GM21360 (cell line): ENCODE measurements at regions not wholly inside any gene's neighbourhood (a gene's known extent, or its start where the extent isn't known, plus 50 kb on each side); places are given as distances from the start of the nearest gene placed in this dataset.

ENCODE experiments used
- ATAC-seq: cut with Tn5 transposase; IDR thresholded peaks from one replicate; pipeline ENCODE4 v1.9.1; 2021; ENCODE audit warnings: mild to moderate bottlenecking, moderate library complexity; ENCODE audit not compliant: unreplicated experiment

GRCh38 chr4:184879271-184879670 lies 53.5 kb upstream of the ACSL1 start:
- no peak for ATAC-seq

DNA sequence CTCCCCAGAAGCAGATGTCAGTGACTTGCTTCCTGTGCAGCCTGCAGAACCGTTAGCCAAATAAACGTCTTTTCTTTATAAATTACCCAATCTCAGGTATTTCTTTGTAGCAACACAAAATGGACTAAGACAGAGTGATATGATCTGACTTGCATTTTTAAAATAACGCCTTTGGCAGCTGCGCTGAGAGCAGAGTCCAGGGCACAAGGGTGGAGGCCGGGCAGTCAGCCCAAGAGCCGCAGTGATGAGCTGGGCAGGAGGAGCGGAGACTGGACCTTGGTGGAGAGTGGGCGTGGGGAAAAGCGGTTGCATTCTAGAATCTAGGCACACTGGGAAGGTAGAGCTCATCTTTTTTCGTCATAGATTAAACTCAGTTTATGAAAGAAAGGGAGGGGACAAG lies 56.5 kb upstream of the ACSL1 start:
- no peak for ATAC-seq

GRCh38 chr4:184883024-184883423 lies 57.3 kb upstream of the ACSL1 start:
- no peak for ATAC-seq

DNA sequence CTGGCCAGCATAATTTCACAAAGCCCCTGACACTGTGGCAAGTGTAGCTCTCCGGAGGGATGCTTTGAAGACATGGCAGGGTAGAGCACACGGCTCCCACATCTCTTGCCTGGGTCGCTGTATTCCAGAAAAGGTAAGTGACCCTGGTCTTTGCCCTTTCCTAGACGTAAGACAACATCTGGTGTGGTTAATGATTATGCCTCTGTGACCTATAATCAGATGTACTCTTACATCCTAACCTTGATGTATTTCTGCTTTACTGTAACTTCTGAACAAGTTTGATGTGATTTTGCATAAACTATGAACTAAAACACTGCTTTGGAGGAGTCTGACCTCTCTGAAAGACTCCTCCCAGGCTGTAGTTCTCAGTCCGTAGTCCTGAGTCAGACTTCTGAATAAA lies 59.1 kb upstream of the ACSL1 start:
- no peak for ATAC-seq

DNA sequence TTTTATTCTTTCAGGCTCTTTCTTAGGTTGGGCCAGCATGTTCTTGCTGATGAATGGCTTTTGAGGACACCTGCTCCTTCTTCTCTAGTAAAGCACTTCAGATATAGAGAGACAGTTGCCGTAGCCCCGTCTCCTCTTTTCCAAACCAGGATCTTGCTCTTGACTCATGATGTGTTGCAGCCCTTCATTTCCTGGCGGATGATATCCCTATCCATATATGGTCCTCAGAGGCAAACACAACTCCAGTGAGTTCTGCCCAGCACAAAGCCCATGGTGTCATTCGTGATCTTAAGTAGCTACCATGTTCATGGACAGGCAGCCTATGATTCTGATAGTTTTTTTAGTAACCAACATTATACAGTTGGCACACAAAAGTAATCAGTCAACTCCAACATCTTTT lies 59.8 kb upstream of the ACSL1 start:
- ATAC-seq = no peak

DNA sequence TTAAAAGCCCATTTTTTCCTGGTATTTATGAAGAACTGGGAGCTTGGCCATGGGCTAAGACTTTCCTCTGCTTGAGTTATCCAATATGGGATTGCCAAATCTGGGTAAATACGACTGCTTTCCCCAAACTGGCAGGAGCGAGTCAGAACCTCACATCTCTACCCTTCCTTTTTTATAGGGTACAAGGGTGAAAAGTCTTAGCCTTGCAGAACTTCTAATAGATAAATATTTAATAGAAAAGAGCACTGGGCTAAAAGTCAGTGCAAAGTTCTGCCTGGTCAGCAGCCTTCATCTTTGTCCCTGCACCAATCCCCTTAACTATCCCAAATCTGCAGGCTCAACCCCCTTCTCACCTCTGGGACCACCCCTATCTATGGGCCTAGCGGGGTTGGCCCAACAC lies 61.6 kb upstream of the ACSL1 start:
- ATAC-seq = no peak

DNA sequence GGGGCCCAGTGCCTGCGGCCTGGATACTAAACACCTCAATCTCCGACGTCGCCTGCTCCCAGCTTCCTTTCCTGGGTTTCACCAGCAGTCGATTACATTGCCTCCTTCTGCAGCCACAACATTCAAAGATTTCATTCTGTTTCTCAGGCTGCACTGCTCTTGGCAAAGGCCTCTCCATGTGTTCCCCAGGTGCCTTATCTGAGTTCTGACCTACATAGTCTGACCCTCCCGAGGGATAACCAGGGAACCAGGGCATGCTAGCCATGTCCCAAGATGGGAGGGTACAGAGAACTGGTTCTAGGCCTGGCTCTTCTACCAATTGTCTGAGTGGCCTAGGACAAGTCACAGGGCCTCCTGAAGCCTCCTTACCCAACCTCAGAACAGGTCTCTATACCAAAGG lies 62.2 kb upstream of the ACSL1 start:
- no peak for ATAC-seq

GRCh38 chr4:184889666-184890335 lies 64.0 kb upstream of the ACSL1 start:
- ATAC-seq = no peak

- ATAC-seq = no peak
Observed at GRCh38 chr4:184890499-184890898, 64.7 kb upstream of the ACSL1 start.

DNA sequence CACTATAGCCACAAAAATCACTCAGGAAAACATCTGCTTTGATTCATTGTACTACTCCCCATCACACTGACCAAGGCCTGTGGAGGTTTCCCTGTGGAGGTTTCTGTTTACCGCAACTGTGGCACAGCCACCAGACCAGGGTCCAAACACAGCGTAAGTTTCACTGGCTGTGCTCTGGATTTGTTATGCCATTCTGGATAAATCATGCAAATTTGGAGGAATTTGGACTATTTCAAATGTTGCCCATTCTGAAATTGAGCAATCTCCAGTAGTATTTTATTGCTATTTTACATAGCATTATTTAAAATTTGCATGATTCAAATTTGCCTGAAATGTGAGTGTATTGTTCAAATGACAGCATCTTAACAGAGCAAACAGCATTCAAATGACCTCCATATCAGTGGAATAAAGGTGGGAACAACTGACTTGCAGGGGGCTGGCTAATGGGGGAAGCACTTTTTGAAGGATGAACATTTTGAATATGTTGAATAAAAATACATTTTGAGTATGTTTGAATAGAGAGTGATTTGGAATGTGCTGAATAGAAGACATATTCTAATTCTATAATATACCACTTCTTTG lies 66.1 kb upstream of the ACSL1 start:
- ATAC-seq = no peak

GRCh38 chr4:184892999-184893398 lies 67.2 kb upstream of the ACSL1 start:
- no peak for ATAC-seq

GRCh38 chr4:184893801-184894571 lies 68.2 kb upstream of the ACSL1 start:
- ATAC-seq = no peak

DNA sequence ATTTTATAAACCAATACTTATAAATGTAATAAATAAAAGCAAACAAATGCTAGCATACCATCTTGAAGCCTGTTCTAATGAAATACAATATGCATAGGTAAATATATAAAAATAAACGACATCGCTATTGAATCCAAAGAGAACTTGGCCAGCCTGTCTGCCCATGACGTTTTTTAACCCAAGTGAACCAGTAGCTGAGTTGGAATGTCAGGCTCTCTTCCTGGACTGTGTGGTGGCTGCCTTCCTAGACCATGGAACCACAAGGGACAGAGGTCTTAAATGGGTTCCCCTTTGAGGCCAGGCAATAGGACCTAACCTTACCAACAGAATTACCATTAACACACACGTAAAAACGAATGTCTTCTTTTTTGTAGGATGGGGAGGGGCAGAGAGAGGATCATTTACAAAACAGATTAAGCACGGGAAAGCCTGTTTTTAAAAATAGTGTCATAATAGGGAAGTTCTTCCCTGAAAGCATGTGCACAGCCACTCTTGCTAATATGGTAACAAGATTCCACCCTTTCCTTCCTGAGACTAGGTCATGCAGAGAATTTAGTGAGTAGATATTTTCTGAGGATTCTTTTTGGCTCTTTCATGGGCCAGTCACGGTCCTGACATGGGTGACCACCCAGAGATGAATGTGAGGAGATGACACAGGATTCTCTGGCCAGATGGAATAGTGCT lies 69.4 kb upstream of the ACSL1 start:
- ATAC-seq = no peak

- peak; percentile 72 for ATAC-seq
Observed at GRCh38 chr4:184896868-184897715, 71.3 kb upstream of the ACSL1 start.

DNA sequence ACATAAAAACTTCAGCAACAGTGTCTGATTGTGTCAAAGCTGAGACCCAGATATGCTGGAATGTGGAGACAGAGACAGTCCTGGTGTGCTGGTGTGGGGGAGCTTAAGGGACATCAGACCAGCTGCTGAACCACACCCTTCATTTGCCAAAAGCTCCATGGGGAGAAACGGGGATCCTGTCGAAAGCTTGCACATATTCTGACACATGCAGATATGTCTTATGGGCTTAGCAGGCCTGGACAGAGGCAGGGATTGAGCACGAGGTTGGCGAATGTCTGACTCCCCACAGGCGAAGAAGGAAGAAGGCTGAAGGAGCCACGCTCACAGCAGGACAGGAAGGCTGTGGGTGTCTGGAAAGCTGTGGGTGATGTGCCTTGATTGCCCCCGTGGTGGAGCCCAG lies 72.1 kb upstream of the ACSL1 start:
- ATAC-seq = no peak

DNA sequence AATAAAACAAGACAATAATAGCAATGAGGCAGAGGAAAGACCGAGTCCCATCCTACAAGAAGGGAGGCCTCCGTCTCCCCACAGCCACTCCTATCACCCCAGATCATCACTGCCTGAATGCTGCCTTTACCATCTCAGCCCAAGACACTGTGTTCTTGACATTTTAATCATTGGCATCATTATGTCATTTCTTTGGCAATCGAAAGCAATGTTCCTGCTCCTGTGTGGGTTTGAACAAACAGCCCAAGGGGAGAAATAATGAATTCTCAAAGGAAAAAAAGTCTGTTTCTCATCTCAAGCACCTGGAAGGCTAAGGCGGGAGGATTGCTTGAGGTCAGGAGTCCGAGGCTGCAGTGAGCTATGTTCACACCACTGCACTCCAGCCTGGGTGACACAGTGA lies 73.0 kb upstream of the ACSL1 start:
- no peak for ATAC-seq

DNA sequence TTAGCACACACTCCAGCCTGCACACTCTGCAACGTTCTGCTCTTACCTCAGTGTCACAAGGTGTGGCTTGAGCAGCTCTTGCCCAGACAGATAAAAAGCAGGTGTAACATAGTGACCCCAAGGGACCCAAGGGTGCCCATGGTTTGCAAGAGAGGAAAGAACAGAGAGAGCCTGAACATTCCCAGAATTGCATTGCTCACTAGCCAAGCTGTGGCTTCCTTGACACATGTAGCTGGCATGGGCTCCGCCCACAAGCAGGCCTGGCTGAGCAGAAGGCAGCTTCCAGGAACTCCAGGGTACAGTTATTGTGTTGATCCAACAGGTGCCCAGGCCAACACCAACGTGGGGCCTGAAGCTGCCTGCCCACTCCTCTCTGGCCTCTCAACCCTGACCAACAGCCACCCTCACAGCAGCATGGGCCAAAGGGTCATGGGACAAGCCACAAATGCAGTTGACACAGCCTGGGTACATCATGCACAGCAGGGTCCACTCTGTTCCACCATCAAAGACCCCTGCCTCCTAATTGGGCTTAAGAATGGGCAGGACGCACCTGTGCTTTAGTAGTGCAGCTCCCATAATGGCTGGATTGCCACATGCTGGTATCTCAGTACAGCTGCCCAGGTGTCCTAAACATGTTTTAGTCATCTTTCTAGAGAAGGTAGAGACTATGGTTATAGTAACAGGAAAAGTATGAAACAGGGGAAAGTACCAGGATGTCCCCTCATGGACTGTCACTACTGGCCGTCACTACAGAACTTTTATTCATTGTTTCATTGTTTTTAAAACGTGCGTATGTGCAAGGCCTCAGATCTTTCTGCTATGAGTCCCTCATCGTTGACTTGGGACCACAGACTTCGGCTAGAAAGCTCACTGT lies 73.7 kb upstream of the ACSL1 start:
- ATAC-seq = no peak

- no peak for ATAC-seq
Observed at GRCh38 chr4:184900184-184900583, 74.4 kb upstream of the ACSL1 start.

- ATAC-seq = no peak
Observed at GRCh38 chr4:184902550-184902949, 76.8 kb upstream of the ACSL1 start.
